SK-N-SH treated with all-trans-retinoic acid at 6 μM for 48 hours (cell line): ENCODE measurements at regions not wholly inside any gene's neighbourhood (a gene's known extent, or its start where the extent isn't known, plus 50 kb on each side); places are given as distances from the start of the nearest gene placed in this dataset.
"Not testable (repeated sequence)": the region's sequence is repeated elsewhere in the genome, so short reads cannot be mapped to it uniquely, and the experiment has no call there.

Source experiments
- ATAC-seq: fragments of 200-7000 bp; cut with Tn5 transposase; 3 replicates; pipeline ENCODE4 v1.9.1; 2020; ENCODE audit warnings: mild to moderate bottlenecking, moderate library complexity
- ARNTL ChIP-seq: fragments of 450-650 bp; formaldehyde crosslinking; IDR thresholded peaks from 2 replicates; pipeline ENCODE4 v1.5.0; 2020; ENCODE audit warnings: low read depth, mild to moderate bottlenecking, moderate library complexity, borderline replicate concordance
- BACH2 ChIP-seq: fragments of 250-450 bp; sonication (Bioruptor Pico); IDR thresholded peaks from 2 replicates; pipeline ENCODE4 v1.9.0; 2021; ENCODE audit warnings: mild to moderate bottlenecking, borderline replicate concordance
- ESRRG ChIP-seq: fragments of 250-450 bp; sonication (Bioruptor Pico); IDR thresholded peaks from 2 replicates; pipeline ENCODE4 v1.6.1; 2021; ENCODE audit warnings: mild to moderate bottlenecking
- GLIS3 ChIP-seq: fragments of 250-450 bp; sonication (Bioruptor Pico); IDR thresholded peaks from 2 replicates; pipeline ENCODE4 v1.5.0; 2020; ENCODE audit warnings: mild to moderate bottlenecking, moderate library complexity
- ISL1 ChIP-seq: fragments of 250-450 bp; sonication (Bioruptor Pico); IDR thresholded peaks from 2 replicates; pipeline ENCODE4 v2.1.2; 2022; ENCODE audit warnings: mild to moderate bottlenecking, moderate library complexity
- OSR1 ChIP-seq: fragments of 250-450 bp; sonication (Bioruptor Pico); IDR thresholded peaks from 2 replicates; pipeline ENCODE4 v1.8.0; 2022; ENCODE audit warnings: moderate library complexity, mild to moderate bottlenecking, inconsistent platforms
- SNAI2 ChIP-seq: fragments of 250-450 bp; sonication (Bioruptor Pico); IDR thresholded peaks from 2 replicates; pipeline ENCODE4 v1.5.0; 2020; ENCODE audit warnings: mild to moderate bottlenecking, moderate library complexity
- TCF4 ChIP-seq: fragments of 250-450 bp; sonication (Bioruptor Pico); IDR thresholded peaks from 2 replicates; pipeline ENCODE4 v1.8.0; 2021; ENCODE audit warnings: mild to moderate bottlenecking, moderate library complexity, borderline replicate concordance
- TOX ChIP-seq: fragments of 250-450 bp; sonication (Bioruptor Pico); IDR thresholded peaks from 2 replicates; pipeline ENCODE4 v1.8.0; 2021; ENCODE audit warnings: mild to moderate bottlenecking, moderate library complexity, borderline replicate concordance
- ZC3H10 ChIP-seq: fragments of 250-450 bp; sonication (Bioruptor Pico); IDR thresholded peaks from 2 replicates; pipeline ENCODE4 v1.5.1; 2021; ENCODE audit warnings: mild to moderate bottlenecking, moderate library complexity
- ZFP3 ChIP-seq: fragments of 250-450 bp; sonication (Bioruptor Pico); IDR thresholded peaks from 2 replicates; pipeline ENCODE4 v1.5.0; 2020; ENCODE audit warnings: mild to moderate bottlenecking, moderate library complexity
- ZFP30 ChIP-seq: fragments of 450-650 bp; formaldehyde crosslinking; IDR thresholded peaks from 2 replicates; pipeline ENCODE4 v1.5.0; 2022; ENCODE audit warnings: mild to moderate bottlenecking, moderate library complexity
- ZNF565 ChIP-seq: fragments of 450-650 bp; formaldehyde crosslinking; conservative IDR thresholded peaks from 2 replicates; pipeline ENCODE4 v1.5.0; 2020; ENCODE audit warnings: low read depth, mild to moderate bottlenecking, moderate library complexity
- ZNF70 ChIP-seq: fragments of 450-650 bp; formaldehyde crosslinking; IDR thresholded peaks from 2 replicates; pipeline ENCODE4 v1.5.0; 2020; ENCODE audit warnings: mild to moderate bottlenecking, moderate library complexity
- ZNF8 ChIP-seq: fragments of 450-650 bp; formaldehyde crosslinking; IDR thresholded peaks from 2 replicates; pipeline ENCODE4 v1.5.0; 2020; ENCODE audit warnings: mild to moderate bottlenecking, moderate library complexity
- TF ChIP-seq, protein P1 (sequence below): fragments of 250-450 bp; sonication (Bioruptor Pico); IDR thresholded peaks from 2 replicates; pipeline ENCODE4 v1.8.0; 2021; ENCODE audit warnings: low read depth, mild to moderate bottlenecking, moderate library complexity, borderline replicate concordance
- TF ChIP-seq, protein P2 (sequence below): fragments of 250-450 bp; sonication (Bioruptor Pico); IDR thresholded peaks from 2 replicates; pipeline ENCODE4 v1.8.0; 2020; ENCODE audit warnings: mild to moderate bottlenecking, moderate library complexity, borderline replicate concordance
- TF ChIP-seq, protein P3 (sequence below): fragments of 250-450 bp; sonication (Bioruptor Pico); IDR thresholded peaks from 2 replicates; pipeline ENCODE4 v1.5.1; 2020; ENCODE audit warnings: low read depth, mild to moderate bottlenecking, moderate library complexity
- TF ChIP-seq, protein P4 (sequence below): fragments of 250-450 bp; sonication (Bioruptor Pico); IDR thresholded peaks from 2 replicates; pipeline ENCODE4 v1.5.1; 2021; ENCODE audit warnings: mild to moderate bottlenecking, moderate library complexity

DNA sequence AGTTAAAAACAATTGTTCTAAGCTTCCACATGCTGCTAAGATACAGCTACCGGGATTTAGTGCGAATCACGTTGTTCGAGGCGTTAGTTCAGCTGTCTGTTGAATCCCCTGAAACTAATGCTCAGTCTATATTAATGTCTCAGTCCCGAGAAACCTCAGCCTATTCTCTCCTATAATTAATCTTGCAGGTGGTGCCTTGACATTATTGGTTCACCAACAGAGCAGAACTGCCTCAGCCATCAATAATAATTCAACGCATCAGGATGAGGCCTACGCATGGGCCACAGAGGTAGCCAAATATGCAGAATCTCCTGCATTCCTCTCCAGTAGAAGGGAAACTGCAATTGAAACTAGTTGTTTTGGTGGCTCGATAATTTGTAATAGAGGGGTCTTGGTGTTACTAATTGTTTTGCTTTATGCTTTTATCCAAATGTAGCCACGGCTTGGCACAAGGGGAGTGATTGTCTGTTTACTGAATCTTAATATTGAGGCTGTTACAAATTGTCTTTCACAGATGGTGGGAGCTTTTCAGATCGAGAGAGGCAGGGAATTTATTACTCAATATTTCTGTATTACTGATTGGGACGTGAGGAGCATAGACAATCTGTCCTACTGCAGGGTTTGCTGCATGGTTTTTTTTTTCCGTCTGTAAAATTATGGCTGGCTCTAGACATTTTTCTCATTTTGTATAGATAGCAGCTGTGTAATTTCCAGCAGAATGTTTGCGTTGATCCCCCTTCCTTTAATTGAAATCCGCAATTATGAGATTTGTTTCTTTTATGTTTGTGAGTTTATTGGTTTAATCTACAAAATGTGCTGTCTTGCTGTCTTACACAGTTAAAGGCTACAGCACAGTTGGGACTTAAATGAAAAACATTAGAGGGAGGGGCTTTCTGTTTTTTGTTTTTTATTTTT lies 1036.5 kb upstream of the NOVA1 start:
- TF ChIP-seq, protein P1, sequence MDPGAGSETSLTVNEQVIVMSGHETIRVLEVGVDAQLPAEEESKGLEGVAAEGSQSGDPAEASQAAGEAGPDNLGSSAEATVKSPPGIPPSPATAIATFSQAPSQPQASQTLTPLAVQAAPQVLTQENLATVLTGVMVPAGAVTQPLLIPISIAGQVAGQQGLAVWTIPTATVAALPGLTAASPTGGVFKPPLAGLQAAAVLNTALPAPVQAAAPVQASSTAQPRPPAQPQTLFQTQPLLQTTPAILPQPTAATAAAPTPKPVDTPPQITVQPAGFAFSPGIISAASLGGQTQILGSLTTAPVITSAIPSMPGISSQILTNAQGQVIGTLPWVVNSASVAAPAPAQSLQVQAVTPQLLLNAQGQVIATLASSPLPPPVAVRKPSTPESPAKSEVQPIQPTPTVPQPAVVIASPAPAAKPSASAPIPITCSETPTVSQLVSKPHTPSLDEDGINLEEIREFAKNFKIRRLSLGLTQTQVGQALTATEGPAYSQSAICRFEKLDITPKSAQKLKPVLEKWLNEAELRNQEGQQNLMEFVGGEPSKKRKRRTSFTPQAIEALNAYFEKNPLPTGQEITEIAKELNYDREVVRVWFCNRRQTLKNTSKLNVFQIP (CRISPR knock-in tag), result no peak
- no peak for TF ChIP-seq SNAI2 (CRISPR knock-in tag)
- no peak for TF ChIP-seq ZC3H10 (CRISPR knock-in tag)
- no peak for TF ChIP-seq TOX (CRISPR knock-in tag)
- no peak for TF ChIP-seq TCF4
- TF ChIP-seq ZFP3, result no peak
- TF ChIP-seq ZNF565 (CRISPR knock-in tag), result no peak
- TF ChIP-seq, protein P2, sequence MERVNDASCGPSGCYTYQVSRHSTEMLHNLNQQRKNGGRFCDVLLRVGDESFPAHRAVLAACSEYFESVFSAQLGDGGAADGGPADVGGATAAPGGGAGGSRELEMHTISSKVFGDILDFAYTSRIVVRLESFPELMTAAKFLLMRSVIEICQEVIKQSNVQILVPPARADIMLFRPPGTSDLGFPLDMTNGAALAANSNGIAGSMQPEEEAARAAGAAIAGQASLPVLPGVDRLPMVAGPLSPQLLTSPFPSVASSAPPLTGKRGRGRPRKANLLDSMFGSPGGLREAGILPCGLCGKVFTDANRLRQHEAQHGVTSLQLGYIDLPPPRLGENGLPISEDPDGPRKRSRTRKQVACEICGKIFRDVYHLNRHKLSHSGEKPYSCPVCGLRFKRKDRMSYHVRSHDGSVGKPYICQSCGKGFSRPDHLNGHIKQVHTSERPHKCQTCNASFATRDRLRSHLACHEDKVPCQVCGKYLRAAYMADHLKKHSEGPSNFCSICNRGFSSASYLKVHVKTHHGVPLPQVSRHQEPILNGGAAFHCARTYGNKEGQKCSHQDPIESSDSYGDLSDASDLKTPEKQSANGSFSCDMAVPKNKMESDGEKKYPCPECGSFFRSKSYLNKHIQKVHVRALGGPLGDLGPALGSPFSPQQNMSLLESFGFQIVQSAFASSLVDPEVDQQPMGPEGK (CRISPR knock-in tag), result no peak
- no peak for TF ChIP-seq ARNTL (CRISPR knock-in tag)
- TF ChIP-seq GLIS3 (CRISPR knock-in tag), result no peak
- no peak for TF ChIP-seq ISL1
- TF ChIP-seq, protein P3, sequence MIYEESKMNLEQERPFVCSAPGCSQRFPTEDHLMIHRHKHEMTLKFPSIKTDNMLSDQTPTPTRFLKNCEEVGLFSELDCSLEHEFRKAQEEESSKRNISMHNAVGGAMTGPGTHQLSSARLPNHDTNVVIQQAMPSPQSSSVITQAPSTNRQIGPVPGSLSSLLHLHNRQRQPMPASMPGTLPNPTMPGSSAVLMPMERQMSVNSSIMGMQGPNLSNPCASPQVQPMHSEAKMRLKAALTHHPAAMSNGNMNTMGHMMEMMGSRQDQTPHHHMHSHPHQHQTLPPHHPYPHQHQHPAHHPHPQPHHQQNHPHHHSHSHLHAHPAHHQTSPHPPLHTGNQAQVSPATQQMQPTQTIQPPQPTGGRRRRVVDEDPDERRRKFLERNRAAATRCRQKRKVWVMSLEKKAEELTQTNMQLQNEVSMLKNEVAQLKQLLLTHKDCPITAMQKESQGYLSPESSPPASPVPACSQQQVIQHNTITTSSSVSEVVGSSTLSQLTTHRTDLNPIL, result no peak
- TF ChIP-seq OSR1 (CRISPR knock-in tag), result no peak
- no peak for TF ChIP-seq ESRRG (CRISPR knock-in tag)
- no peak for TF ChIP-seq ZNF70 (CRISPR knock-in tag)
- TF ChIP-seq, all 23 proteins: peak for 0
- ATAC-seq, result no peak

DNA sequence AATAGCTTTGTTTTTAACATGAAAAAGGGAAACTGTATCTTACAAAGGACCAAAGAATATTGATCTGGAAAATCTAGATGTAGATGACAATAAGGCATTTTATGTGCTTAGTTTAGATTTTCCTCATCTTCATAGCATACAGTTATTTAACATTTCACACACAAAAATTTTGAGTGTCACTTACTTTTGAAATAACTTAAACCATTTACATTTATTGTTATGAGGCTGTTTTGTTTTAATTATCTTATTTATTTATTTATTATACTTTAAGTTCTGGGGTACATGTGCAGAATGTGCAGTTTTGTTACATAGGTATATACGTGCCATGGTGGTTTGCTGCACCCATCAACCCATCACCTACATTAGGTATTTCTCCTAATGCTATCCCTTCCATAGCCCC lies 1042.9 kb upstream of the NOVA1 start:
- ATAC-seq, result not testable (repeated sequence)

DNA sequence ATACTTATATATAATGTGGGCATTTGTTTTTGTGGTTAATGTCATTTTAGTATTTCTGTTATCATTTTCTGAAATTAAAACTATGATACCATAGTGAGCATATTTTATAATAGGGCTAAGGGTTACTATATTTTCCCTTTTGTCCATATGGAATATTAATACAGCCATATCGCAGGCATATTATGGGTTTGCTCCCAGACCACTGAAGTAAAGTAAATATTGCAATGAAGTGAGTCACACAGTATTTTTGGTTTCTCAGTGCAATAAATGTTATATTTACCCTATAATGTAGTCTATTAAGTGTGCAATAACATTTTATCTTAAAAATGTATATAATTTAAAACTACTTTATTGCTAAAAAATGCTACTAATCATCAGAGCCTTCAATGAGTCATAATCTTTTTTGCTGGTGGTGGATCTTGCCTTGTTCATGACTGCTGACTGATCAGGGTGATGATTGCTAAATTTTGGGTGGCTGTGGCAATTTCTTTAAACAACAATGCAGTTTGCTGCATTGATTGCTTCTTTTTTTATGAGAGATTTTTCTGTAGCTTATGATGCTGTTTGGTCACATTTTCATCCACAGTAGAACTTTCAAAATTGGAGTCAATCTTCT lies 1044.5 kb upstream of the NOVA1 start:
- no peak for ATAC-seq
- TF ChIP-seq ZFP30 (CRISPR knock-in tag), result no peak
- TF ChIP-seq, all 23 proteins: peak for 0

DNA sequence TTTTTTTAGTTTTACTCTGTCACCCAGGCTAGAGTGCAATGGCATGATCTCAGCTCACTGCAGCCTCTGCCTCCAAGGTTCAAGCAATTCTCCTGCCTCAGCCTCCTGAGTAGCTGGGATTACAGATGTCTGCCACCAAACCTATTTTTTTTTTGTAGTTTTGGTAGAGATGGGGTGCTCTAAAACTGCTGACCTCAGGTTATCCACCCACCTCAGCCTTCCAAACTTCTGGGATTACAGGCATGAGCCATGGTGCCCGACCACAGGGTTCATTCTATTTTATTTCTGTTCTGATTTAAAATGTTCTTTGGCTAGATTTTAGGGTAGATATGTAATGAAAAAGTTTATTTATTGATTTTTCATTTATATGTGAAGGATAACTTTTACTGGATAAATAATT lies 1062.8 kb upstream of the NOVA1 start:
- ATAC-seq, result no peak
- TF ChIP-seq ZFP30 (CRISPR knock-in tag), result no peak
- TF ChIP-seq, protein P4, sequence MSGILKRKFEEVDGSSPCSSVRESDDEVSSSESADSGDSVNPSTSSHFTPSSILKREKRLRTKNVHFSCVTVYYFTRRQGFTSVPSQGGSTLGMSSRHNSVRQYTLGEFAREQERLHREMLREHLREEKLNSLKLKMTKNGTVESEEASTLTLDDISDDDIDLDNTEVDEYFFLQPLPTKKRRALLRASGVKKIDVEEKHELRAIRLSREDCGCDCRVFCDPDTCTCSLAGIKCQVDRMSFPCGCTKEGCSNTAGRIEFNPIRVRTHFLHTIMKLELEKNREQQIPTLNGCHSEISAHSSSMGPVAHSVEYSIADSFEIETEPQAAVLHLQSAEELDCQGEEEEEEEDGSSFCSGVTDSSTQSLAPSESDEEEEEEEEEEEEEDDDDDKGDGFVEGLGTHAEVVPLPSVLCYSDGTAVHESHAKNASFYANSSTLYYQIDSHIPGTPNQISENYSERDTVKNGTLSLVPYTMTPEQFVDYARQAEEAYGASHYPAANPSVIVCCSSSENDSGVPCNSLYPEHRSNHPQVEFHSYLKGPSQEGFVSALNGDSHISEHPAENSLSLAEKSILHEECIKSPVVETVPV (CRISPR knock-in tag), result no peak
- TF ChIP-seq ZFP3, result no peak
- TF ChIP-seq TOX (CRISPR knock-in tag), result no peak
- no peak for TF ChIP-seq ZNF8 (CRISPR knock-in tag)
- TF ChIP-seq, protein P2 (CRISPR knock-in tag), result no peak
- no peak for TF ChIP-seq ISL1
- TF ChIP-seq BACH2, result no peak
